22Rv1 (cell line): ENCODE measurements at regions not wholly inside any gene's neighbourhood (a gene's known extent, or its start where the extent isn't known, plus 50 kb on each side); places are given as distances from the start of the nearest gene placed in this dataset.
"Not testable (repeated sequence)": the region's sequence is repeated elsewhere in the genome, so short reads cannot be mapped to it uniquely, and the experiment has no call there.

Experiments
- H3K27ac ChIP-seq: fragments of 450-650 bp; 2 replicates; pipeline ENCODE4 v1.5.1; 2017
- ZFX ChIP-seq: fragments of 450-650 bp; IDR thresholded peaks from 2 replicates; pipeline ENCODE4 v1.6.1; 2017; ENCODE audit warnings: antibody characterized with exemption, borderline replicate concordance
- TF ChIP-seq, protein P1 (sequence below): fragments of 450-650 bp; IDR thresholded peaks from 2 replicates; pipeline ENCODE4 v1.5.1; 2017; ENCODE audit warnings: mild to moderate bottlenecking

- no peak for TF ChIP-seq ZFX
- TF ChIP-seq, protein P1, sequence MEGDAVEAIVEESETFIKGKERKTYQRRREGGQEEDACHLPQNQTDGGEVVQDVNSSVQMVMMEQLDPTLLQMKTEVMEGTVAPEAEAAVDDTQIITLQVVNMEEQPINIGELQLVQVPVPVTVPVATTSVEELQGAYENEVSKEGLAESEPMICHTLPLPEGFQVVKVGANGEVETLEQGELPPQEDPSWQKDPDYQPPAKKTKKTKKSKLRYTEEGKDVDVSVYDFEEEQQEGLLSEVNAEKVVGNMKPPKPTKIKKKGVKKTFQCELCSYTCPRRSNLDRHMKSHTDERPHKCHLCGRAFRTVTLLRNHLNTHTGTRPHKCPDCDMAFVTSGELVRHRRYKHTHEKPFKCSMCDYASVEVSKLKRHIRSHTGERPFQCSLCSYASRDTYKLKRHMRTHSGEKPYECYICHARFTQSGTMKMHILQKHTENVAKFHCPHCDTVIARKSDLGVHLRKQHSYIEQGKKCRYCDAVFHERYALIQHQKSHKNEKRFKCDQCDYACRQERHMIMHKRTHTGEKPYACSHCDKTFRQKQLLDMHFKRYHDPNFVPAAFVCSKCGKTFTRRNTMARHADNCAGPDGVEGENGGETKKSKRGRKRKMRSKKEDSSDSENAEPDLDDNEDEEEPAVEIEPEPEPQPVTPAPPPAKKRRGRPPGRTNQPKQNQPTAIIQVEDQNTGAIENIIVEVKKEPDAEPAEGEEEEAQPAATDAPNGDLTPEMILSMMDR = no peak
- H3K27ac ChIP-seq = no peak overlapping the region
Observed at GRCh38 chr5:171542525-171543140, 123.2 kb downstream of the FGF18 start.

DNA sequence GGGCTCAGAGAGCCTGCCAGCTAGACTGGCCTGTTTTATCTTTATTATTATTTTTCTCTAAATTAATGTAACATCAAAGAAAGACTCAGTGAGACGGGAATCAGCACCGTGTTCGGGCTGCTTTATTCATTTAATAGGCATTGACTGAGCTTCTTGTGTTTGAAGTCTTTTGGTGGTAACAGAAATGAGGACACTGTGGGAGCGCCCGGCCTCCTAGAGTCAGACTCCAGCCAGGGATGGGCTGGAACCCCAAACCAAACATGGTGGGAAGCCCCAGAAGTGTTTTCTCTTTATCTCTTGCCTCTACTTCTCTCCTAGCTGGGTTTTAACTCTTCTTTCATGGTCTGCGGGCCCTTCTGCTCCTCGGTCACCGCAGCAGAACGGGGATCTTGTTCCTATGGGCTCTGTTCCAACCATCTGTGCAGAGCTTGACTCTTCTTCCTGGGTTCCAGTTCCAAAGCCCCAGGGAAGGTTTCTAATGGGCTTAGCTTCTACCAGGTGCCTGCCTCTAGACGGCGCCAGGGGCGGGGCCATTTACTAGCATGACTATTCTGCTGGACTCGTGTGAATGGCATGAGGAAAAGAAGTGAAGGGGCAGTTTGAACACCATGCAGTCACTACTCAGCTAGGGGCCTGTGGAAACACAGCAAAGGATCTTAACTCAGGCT lies 123.8 kb downstream of the FGF18 start:
- no peak for TF ChIP-seq ZFX
- TF ChIP-seq, protein P1 = no peak
- H3K27ac ChIP-seq = no peak overlapping the region

DNA sequence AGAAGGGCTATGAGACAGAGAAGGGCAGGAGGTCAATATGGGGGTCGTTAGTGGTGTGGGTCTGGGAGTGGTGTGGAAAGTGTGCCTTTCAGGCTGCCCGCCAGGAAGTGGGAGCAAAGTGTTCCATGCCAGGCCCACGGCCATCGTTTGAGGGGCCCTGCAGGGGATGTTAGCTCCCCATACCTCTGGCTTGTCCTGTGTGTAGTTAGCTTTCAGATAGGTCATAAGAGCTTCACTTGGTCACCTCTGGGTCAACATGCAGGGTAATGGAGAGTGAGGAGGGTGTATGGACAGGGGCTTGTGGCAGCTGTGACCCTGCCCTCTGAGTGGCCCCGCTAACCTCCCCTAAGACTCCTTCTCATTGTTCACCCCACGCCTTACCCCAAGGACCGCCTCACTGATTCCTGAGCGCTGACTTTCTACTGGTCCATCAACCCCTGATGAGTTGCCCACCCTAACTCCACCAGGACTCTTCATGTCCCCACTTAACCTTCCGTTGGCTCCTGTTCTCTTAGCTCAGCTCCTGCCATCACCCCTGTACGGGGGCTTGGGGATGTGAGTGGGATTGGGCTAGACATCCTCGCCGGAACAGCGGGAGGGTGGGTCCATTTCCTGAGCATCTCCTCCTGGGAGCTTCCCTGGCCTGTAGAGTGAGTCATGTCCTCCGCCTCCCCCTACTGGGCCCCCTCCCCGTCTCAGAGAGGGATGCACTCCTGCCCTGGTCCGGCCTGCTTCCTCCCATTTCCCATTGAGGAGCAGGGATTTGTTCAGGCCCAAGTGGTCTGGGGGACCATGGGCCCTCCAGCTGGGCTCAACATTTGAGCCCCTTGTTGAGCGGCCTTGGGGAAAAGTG lies 125.7 kb downstream of the FGF18 start:
- H3K27ac ChIP-seq = no peak overlapping the region
- no peak for TF ChIP-seq ZFX
- TF ChIP-seq, protein P1 = no peak

GRCh38 chr5:171549274-171549673 lies 129.8 kb downstream of the FGF18 start:
- no peak for TF ChIP-seq ZFX
- TF ChIP-seq, protein P1 = no peak
- H3K27ac ChIP-seq = no peak overlapping the region

DNA sequence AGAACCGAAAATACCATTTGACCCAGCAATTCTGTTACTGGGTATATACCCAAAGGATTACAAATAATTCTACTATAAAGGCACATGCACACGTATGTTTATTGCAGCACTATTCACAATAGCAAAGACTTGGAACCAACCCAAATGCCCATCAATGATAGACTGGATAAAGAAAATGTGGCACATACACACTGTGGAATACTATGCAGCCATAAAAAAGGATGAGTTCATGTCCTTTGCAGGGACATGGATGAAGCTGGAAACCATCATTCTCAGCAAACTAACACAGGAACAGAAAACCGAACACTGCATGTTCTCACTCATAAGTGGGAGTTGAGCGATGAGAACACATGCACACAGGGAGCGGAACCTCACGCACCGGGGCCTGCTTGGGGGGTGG lies 134.4 kb downstream of the FGF18 start:
- not testable (repeated sequence) for H3K27ac ChIP-seq

DNA sequence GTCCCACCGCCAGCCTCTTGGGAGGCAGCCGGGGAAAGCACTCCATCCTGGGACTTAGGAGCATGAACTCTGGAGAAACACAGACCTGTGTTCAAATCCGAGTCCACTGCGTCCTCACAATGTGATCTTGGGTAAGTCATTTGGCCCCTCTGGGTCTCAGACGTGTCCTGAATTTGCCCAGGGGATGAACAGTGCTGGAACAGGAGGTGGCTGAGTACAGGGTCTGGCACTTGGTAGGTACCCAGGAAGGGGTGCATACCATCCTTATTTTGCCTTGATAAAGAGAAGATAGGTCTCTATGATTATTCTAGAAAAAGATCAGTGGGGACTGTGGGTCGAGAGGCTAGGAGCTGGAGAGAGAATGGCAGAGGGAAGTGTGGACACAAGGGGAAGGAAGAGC lies 135.7 kb downstream of the FGF18 start:
- H3K27ac ChIP-seq = no peak overlapping the region
- TF ChIP-seq ZFX = no peak
- TF ChIP-seq, protein P1 = no peak

- H3K27ac ChIP-seq = no peak overlapping the region
- TF ChIP-seq ZFX = no peak
- TF ChIP-seq, protein P1 = no peak
Observed at GRCh38 chr5:171562822-171563221, 143.4 kb downstream of the FGF18 start.
